GM12878 (cell line): ENCODE measurements at regions not wholly inside any gene's neighbourhood (a gene's known extent, or its start where the extent isn't known, plus 50 kb on each side); places are given as distances from the start of the nearest gene placed in this dataset.

Experiments used
- ATAC-seq: fragments of 200-7000 bp; cut with Tn5 transposase; 3 replicates; pipeline ENCODE4 v1.9.1; 2020; ENCODE audit warnings: mild to moderate bottlenecking, moderate library complexity
- BruUV-seq: library from RNA; stranded (reverse); fragments of 400-500 nt; replicated peaks from 2 replicates; lab custom pipeline; 2021; lab: Mats Ljungman, UMichigan
- CTCF ChIA-PET: fragments of 300-600 bp; sonication (Branson Sonifier 250); formaldehyde crosslinking; extraction: SDS; loops from one replicate; lab custom pipeline; 2021; ENCODE audit warnings: inconsistent platforms; lab: Yijun Ruan, JAX
- POLR2A ChIA-PET: fragments of 350-600 bp; formaldehyde crosslinking; extraction: SDS; loops from one replicate; lab custom pipeline; 2021; ENCODE audit warnings: inconsistent platforms; lab: Charles Lee
- RAD21 ChIA-PET: fragments of 300-600 bp; sonication (Branson Sonifier 250); formaldehyde crosslinking; loops from one replicate; lab custom pipeline; 2023; ENCODE audit warnings: antibody characterized with exemption; ENCODE audit not compliant: unreplicated experiment; lab: Charles Lee
- SMC1A ChIA-PET: fragments of 300-600 bp; sonication (Branson Sonifier 250); formaldehyde crosslinking; loops from one replicate; lab custom pipeline; 2023; ENCODE audit not compliant: unreplicated experiment, uncharacterized antibody; lab: Charles Lee
- DNase-seq: peaks from one replicate; pipeline ENCODE4 v3.0.0-alpha.2; 2011; ENCODE audit warnings: low read depth, low spot score
- FAIRE-seq: peaks from 3 replicates; lab custom pipeline; 2011; peaks lifted over from hg19 to GRCh38; lab: Jason Lieb, UNC
- H2AFZ ChIP-seq: 2 replicates; pipeline ENCODE4 v1.6.0; 2011; ENCODE audit warnings: low read depth, low read length, control low read depth; ENCODE audit not compliant: control insufficient read depth
- H3K27ac ChIP-seq: 2 replicates; pipeline ENCODE4 v1.5.1; 2011; ENCODE audit warnings: control low read depth; ENCODE audit not compliant: control insufficient read depth, insufficient read depth
- H3K27me3 ChIP-seq, 2 experiments: replicated peaks in 1 of 2; 2 replicates each; pipeline versions ENCODE4 v1.6.0 to v1.6.1; 2011; ENCODE audit warnings: low read length in 1 of 2; ENCODE audit not compliant: control insufficient read depth in 2 of 2, insufficient read depth in 2 of 2
- H3K36me3 ChIP-seq, 2 experiments: 2 replicates each; pipeline ENCODE4 v1.5.1; 2011; ENCODE audit warnings: low read length in 1 of 2; ENCODE audit not compliant: control insufficient read depth in 2 of 2, insufficient read depth in 2 of 2
- H3K4me1 ChIP-seq: 2 replicates; pipeline ENCODE4 v1.6.1; 2011; ENCODE audit warnings: mild to moderate bottlenecking, low read length, moderate library complexity, mixed read lengths; ENCODE audit not compliant: control insufficient read depth, insufficient read depth
- H3K4me2 ChIP-seq: 2 replicates; pipeline ENCODE4 v1.6.0; 2011; ENCODE audit warnings: control low read depth; ENCODE audit not compliant: control insufficient read depth, insufficient read depth
- H3K4me3 ChIP-seq: fragments of 200-600 bp; sonication (generic); 2 replicates; pipeline ENCODE4 v1.5.1; 2016
- H3K79me2 ChIP-seq: 2 replicates; pipeline ENCODE4 v1.6.0; 2011; ENCODE audit warnings: low read length; ENCODE audit not compliant: control insufficient read depth, insufficient read depth
- H3K9ac ChIP-seq: 2 replicates; pipeline ENCODE4 v1.8.0; 2011; ENCODE audit warnings: low read length, control low read depth, mixed read lengths; ENCODE audit not compliant: control insufficient read depth, insufficient read depth
- H3K9me3 ChIP-seq: replicated peaks from 3 replicates; pipeline ENCODE4 v1.5.1; 2011; ENCODE audit warnings: mild to moderate bottlenecking, low read length; ENCODE audit not compliant: control insufficient read depth, insufficient read depth
- H4K20me1 ChIP-seq: 2 replicates; pipeline ENCODE4 v1.6.0; 2011; ENCODE audit not compliant: control insufficient read depth, insufficient read depth
- BCL11A ChIP-seq: IDR thresholded peaks from 2 replicates; pipeline ENCODE4 v1.6.1; 2011; ENCODE audit warnings: low read depth, low read length
- BRCA1 ChIP-seq: IDR thresholded peaks from 2 replicates; pipeline ENCODE4 v1.6.1; 2011; ENCODE audit warnings: low read depth, low read length, improper control_type of control experiment
- CHD2 ChIP-seq: IDR thresholded peaks from 2 replicates; pipeline ENCODE4 v1.6.1; 2011; ENCODE audit warnings: low read depth, low read length, improper control_type of control experiment, borderline replicate concordance
- CREB1 ChIP-seq: IDR thresholded peaks from 2 replicates; pipeline ENCODE4 v1.6.1; 2012; ENCODE audit warnings: low read depth, mild to moderate bottlenecking, inconsistent platforms
- FOXK2 ChIP-seq: fragments of 450-650 bp; IDR thresholded peaks from 2 replicates; pipeline ENCODE4 v1.6.1; 2017; ENCODE audit warnings: mild to moderate bottlenecking, moderate library complexity
- FOXM1 ChIP-seq: IDR thresholded peaks from 2 replicates; pipeline ENCODE4 v1.6.1; 2012; ENCODE audit warnings: low read depth, mild to moderate bottlenecking, inconsistent platforms, low read length, moderate library complexity
- MEF2A ChIP-seq: IDR thresholded peaks from 2 replicates; pipeline ENCODE4 v1.6.1; 2011; ENCODE audit warnings: low read depth, mild to moderate bottlenecking, low read length, moderate library complexity; ENCODE audit not compliant: insufficient read depth
- MTA3 ChIP-seq: IDR thresholded peaks from 2 replicates; pipeline ENCODE4 v1.6.1; 2012; ENCODE audit warnings: low read length, inconsistent platforms, borderline replicate concordance
- NR2C2 ChIP-seq: IDR thresholded peaks from 2 replicates; pipeline ENCODE4 v1.6.1; 2011; ENCODE audit warnings: borderline replicate concordance, low read depth; ENCODE audit not compliant: control insufficient read depth, insufficient read length
- PAX8 ChIP-seq: fragments of 450-650 bp; IDR thresholded peaks from 2 replicates; pipeline ENCODE4 v1.6.1; 2017; ENCODE audit warnings: mild to moderate bottlenecking, moderate library complexity
- SMC3 ChIP-seq: IDR thresholded peaks from 2 replicates; pipeline ENCODE4 v1.6.1; 2011; ENCODE audit warnings: low read length, improper control_type of control experiment, borderline replicate concordance
- TCF12 ChIP-seq: IDR thresholded peaks from 2 replicates; pipeline ENCODE4 v1.6.1; 2011; ENCODE audit warnings: low read depth, mild to moderate bottlenecking, low read length
- ZBED1 ChIP-seq: IDR thresholded peaks from 2 replicates; pipeline ENCODE4 v1.6.1; 2016; ENCODE audit warnings: borderline replicate concordance
- ZNF217 ChIP-seq: fragments of 450-650 bp; IDR thresholded peaks from 2 replicates; pipeline ENCODE4 v1.6.1; 2017; ENCODE audit warnings: antibody characterized with exemption, mild to moderate bottlenecking
- WGBS: methylation state at CpG from one replicate; pipeline ENCODE4 v1.1.6; 2016; ENCODE audit warnings: low lambda C conversion rate; ENCODE audit not compliant: insufficient replicate concordance, insufficient coverage; ENCODE audit errors: missing lambda C conversion rate; 5-methylcytosine and 5-hydroxymethylcytosine counted together
- in situ Hi-C: fragments of 300-500 bp; cut with MboI; formaldehyde crosslinking; loops from 9 replicates; pipeline ENCODE4 v1.14.3; 2018; ENCODE audit warnings: mixed read lengths
- intact Hi-C: fragments of 100-400 bp; cut with micrococcal nuclease; formaldehyde crosslinking; loops from one replicate; pipeline ENCODE4 v1.14.2; 2022; ENCODE audit not compliant: unreplicated experiment
- TF ChIP-seq, protein P1 (sequence below): fragments of 450-650 bp; IDR thresholded peaks from 2 replicates; pipeline ENCODE4 v1.6.1; 2018; ENCODE audit warnings: borderline replicate concordance, mild to moderate bottlenecking; ENCODE audit not compliant: partially characterized antibody
- TF ChIP-seq, protein P2 (sequence below): fragments of 450-650 bp; IDR thresholded peaks from 2 replicates; pipeline ENCODE4 v1.6.1; 2014; ENCODE audit warnings: mild to moderate bottlenecking

GRCh38 chr10:43814663-43815062 is 166.0 kb upstream of the ZNF32 start:
- in situ Hi-C loops (no loop called here), intact Hi-C loops (no loop called here)
- Histone ChIP-seq H2AFZ (no peak overlapping the region), H3K9me3 (no peaks in the 10 kb centered on the region), H3K27ac (no peak overlapping the region), H3K79me2 (no peaks in the 10 kb centered on the region), H3K36me3 (no peaks in the 10 kb centered on the region), H3K4me3 (no peak overlapping the region), H4K20me1 (no peaks in the 10 kb centered on the region), H3K27me3 (no peaks in the 10 kb centered on the region), H3K4me1 (peaks cover 17% of the 10 kb centered on the region), H3K9ac (no peak overlapping the region), H3K4me2 (no peak overlapping the region)
- CTCF ChIA-PET: no interaction called here
- no peak for FAIRE-seq
- no peak for TF ChIP-seq BRCA1
- no peak for TF ChIP-seq FOXK2
- TF ChIP-seq BCL11A: no peak
- TF ChIP-seq MEF2A: no peak
- no peak for TF ChIP-seq CREB1
- POLR2A ChIA-PET: no interaction called here
- no peak for DNase-seq
- no peak for ATAC-seq
- RAD21 ChIA-PET: no interaction called here
- WGBS: 94% methylated on average over 1 of the region's 1 CpG
- SMC1A ChIA-PET: no interaction called here
- no TSS peak for BruUV-seq

- H3K4me3 ChIP-seq: no peak overlapping the region
- H3K4me2 ChIP-seq: no peak overlapping the region
- no peaks in the 10 kb centered on the region; the same call in 2 of the 3 replicates for H3K9me3 ChIP-seq
- in situ Hi-C loops: no loop called here
- no peaks in the 10 kb centered on the region for H3K27me3 ChIP-seq
- H3K79me2 ChIP-seq: no peaks in the 10 kb centered on the region
- no peak overlapping the region for H3K27ac ChIP-seq
- WGBS: 68% methylated on average over 3 of the region's 3 CpGs
- no peak overlapping the region for H3K9ac ChIP-seq
- ChIA-PET POLR2A (no interaction called here), RAD21 (no interaction called here), SMC1A (no interaction called here), CTCF (no interaction called here)
- no peaks in the 10 kb centered on the region for H4K20me1 ChIP-seq
- intact Hi-C loops: no loop called here
- no peaks in the 10 kb centered on the region for H3K36me3 ChIP-seq
- H2AFZ ChIP-seq: no peak overlapping the region
- ATAC-seq (no peak), FAIRE-seq (no peak), DNase-seq (no peak)
- H3K4me1 ChIP-seq: peaks cover 14% of the 10 kb centered on the region
- no TSS peak for BruUV-seq
- TF ChIP-seq SMC3 (no peak), PAX8 (no peak), NR2C2 (no peak), TCF12 (no peak), FOXM1 (no peak), CHD2 (no peak), MTA3 (no peak), ZBED1 (no peak), ZNF217 (no peak)
- TF ChIP-seq, protein P1, sequence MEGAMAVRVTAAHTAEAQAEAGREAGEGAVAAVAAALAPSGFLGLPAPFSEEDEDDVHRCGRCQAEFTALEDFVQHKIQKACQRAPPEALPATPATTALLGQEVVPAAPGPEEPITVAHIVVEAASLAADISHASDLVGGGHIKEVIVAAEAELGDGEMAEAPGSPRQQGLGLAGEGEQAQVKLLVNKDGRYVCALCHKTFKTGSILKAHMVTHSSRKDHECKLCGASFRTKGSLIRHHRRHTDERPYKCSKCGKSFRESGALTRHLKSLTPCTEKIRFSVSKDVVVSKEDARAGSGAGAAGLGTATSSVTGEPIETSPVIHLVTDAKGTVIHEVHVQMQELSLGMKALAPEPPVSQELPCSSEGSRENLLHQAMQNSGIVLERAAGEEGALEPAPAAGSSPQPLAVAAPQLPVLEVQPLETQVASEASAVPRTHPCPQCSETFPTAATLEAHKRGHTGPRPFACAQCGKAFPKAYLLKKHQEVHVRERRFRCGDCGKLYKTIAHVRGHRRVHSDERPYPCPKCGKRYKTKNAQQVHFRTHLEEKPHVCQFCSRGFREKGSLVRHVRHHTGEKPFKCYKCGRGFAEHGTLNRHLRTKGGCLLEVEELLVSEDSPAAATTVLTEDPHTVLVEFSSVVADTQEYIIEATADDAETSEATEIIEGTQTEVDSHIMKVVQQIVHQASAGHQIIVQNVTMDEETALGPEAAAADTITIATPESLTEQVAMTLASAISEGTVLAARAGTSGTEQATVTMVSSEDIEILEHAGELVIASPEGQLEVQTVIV: no peak
- TF ChIP-seq, protein P2, sequence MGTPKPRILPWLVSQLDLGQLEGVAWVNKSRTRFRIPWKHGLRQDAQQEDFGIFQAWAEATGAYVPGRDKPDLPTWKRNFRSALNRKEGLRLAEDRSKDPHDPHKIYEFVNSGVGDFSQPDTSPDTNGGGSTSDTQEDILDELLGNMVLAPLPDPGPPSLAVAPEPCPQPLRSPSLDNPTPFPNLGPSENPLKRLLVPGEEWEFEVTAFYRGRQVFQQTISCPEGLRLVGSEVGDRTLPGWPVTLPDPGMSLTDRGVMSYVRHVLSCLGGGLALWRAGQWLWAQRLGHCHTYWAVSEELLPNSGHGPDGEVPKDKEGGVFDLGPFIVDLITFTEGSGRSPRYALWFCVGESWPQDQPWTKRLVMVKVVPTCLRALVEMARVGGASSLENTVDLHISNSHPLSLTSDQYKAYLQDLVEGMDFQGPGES: no peak
Observed at GRCh38 chr10:43811871-43812270, 163.2 kb upstream of the ZNF32 start.
